Naive B cell (primary cell): ENCODE measurements at regions not wholly inside any gene's neighbourhood (a gene's known extent, or its start where the extent isn't known, plus 50 kb on each side); places are given as distances from the start of the nearest gene placed in this dataset.

Experiments
- ATAC-seq, 2 donors: fragments of 150-1000 bp; cut with Tn5 transposase; 2 replicates each; pipeline ENCODE4 v1.10.0; 2021; ENCODE audit warnings: low read depth in 2 of 2, mild to moderate bottlenecking in 2 of 2, moderate library complexity in 2 of 2
- DNase-seq: peaks from one replicate; pipeline ENCODE4 v3.0.0; 2022
- H3K27ac Mint-ChIP-seq, 6 donors: one replicate each; pipeline ENCODE4 v1.8.0; 2020 to 2022; ENCODE audit warnings: mild to moderate bottlenecking in 6 of 6, mixed read lengths in 6 of 6, moderate library complexity in 5 of 6, inconsistent platforms in 2 of 6
- H3K27me3 Mint-ChIP-seq, 3 donors: one replicate each; pipeline ENCODE4 v1.8.0; 2021 to 2022; ENCODE audit warnings: mixed read lengths in 3 of 3, mild to moderate bottlenecking in 1 of 3
- H3K36me3 Mint-ChIP-seq, 2 donors: one replicate each; pipeline ENCODE4 v1.8.0; 2020 to 2022; ENCODE audit warnings: mixed read lengths in 2 of 2, inconsistent platforms in 1 of 2, mild to moderate bottlenecking in 1 of 2
- H3K4me1 Mint-ChIP-seq, 3 donors: one replicate each; pipeline ENCODE4 v1.8.0; 2020 to 2022; ENCODE audit warnings: mixed read lengths in 3 of 3, inconsistent platforms in 1 of 3, mild to moderate bottlenecking in 1 of 3, moderate library complexity in 1 of 3
- H3K4me3 Mint-ChIP-seq, 8 donors: one replicate each; pipeline ENCODE4 v1.8.0; 2020 to 2022; ENCODE audit warnings: mild to moderate bottlenecking in 8 of 8, mixed read lengths in 8 of 8, moderate library complexity in 8 of 8, inconsistent platforms in 2 of 8
- H3K9me3 Mint-ChIP-seq, 7 donors: one replicate each; pipeline ENCODE4 v1.8.0; 2020 to 2022; ENCODE audit warnings: mixed read lengths in 7 of 7, mild to moderate bottlenecking in 5 of 7, inconsistent platforms in 2 of 7, moderate library complexity in 1 of 7

GRCh38 chr7:51647931-51648351 is 331.3 kb upstream of the COBL start:
- DNase-seq (no peak), ATAC-seq (no peak)
- Mint-ChIP-seq H3K27me3 (no peaks in the 10 kb centered on the region), H3K4me3 (no peak overlapping the region), H3K27ac (no peak overlapping the region), H3K9me3 (peaks cover 0 to 10% (median 5%) of the 10 kb centered on the region in 7 donors), H3K36me3 (no peaks in the 10 kb centered on the region), H3K4me1 (no peaks in the 10 kb centered on the region)

GRCh38 chr7:51647486-51647885 is 330.9 kb upstream of the COBL start:
- no peaks in the 10 kb centered on the region for H3K4me1 Mint-ChIP-seq
- H3K27me3 Mint-ChIP-seq: no peaks in the 10 kb centered on the region
- no peak overlapping the region for H3K27ac Mint-ChIP-seq
- H3K9me3 Mint-ChIP-seq: peaks cover 0 to 10% (median 5%) of the 10 kb centered on the region in 7 donors
- no peaks in the 10 kb centered on the region for H3K36me3 Mint-ChIP-seq
- no peak for ATAC-seq
- DNase-seq: no peak
- no peak overlapping the region for H3K4me3 Mint-ChIP-seq

- ATAC-seq: no peak
- peaks cover 0 to 10% (median 5%) of the 10 kb centered on the region in 7 donors for H3K9me3 Mint-ChIP-seq
- H3K4me1 Mint-ChIP-seq: no peaks in the 10 kb centered on the region
- H3K27ac Mint-ChIP-seq: no peak overlapping the region
- H3K36me3 Mint-ChIP-seq: no peaks in the 10 kb centered on the region
- H3K27me3 Mint-ChIP-seq: no peaks in the 10 kb centered on the region
- no peak overlapping the region for H3K4me3 Mint-ChIP-seq
- DNase-seq: no peak
Observed at GRCh38 chr7:51645702-51646298, 329.2 kb upstream of the COBL start.

- no peak overlapping the region for H3K4me3 Mint-ChIP-seq
- H3K27ac Mint-ChIP-seq: no peak overlapping the region
- no peaks in the 10 kb centered on the region for H3K36me3 Mint-ChIP-seq
- no peak for ATAC-seq
- H3K27me3 Mint-ChIP-seq: no peaks in the 10 kb centered on the region
- no peaks in the 10 kb centered on the region for H3K4me1 Mint-ChIP-seq
- peaks cover 0 to 10% (median 5%) of the 10 kb centered on the region in 7 donors for H3K9me3 Mint-ChIP-seq
- no peak for DNase-seq
Observed at GRCh38 chr7:51645255-51645654, 328.6 kb upstream of the COBL start.

GRCh38 chr7:51644216-51644615 is 327.6 kb upstream of the COBL start:
- Mint-ChIP-seq H3K4me3 (no peak overlapping the region), H3K4me1 (no peaks in the 10 kb centered on the region), H3K9me3 (peaks cover 0 to 10% (median 5%) of the 10 kb centered on the region in 7 donors), H3K27ac (no peak overlapping the region), H3K27me3 (no peaks in the 10 kb centered on the region), H3K36me3 (no peaks in the 10 kb centered on the region)
- ATAC-seq: no peak
- no peak for DNase-seq

GRCh38 chr7:51640841-51641240 is 324.2 kb upstream of the COBL start:
- Mint-ChIP-seq H3K27ac (no peak overlapping the region), H3K36me3 (no peaks in the 10 kb centered on the region), H3K4me1 (no peaks in the 10 kb centered on the region), H3K4me3 (no peak overlapping the region), H3K27me3 (no peaks in the 10 kb centered on the region), H3K9me3 (peaks cover 0 to 12% (median 0%) of the 10 kb centered on the region in 7 donors)
- DNase-seq (no peak), ATAC-seq (no peak)

- Mint-ChIP-seq H3K4me1 (no peaks in the 10 kb centered on the region), H3K36me3 (no peaks in the 10 kb centered on the region), H3K27me3 (no peaks in the 10 kb centered on the region), H3K4me3 (no peak overlapping the region), H3K27ac (peak overlapping the region in 1 of 6 donors; percentile 57), H3K9me3 (peaks cover 0 to 16% (median 0%) of the 10 kb centered on the region in 7 donors)
- no peak for ATAC-seq
- DNase-seq: no peak
Observed at GRCh38 chr7:51639661-51640334, 323.2 kb upstream of the COBL start.

GRCh38 chr7:51636503-51636902 is 319.9 kb upstream of the COBL start:
- no peak for ATAC-seq
- Mint-ChIP-seq H3K36me3 (no peaks in the 10 kb centered on the region), H3K27ac (no peak overlapping the region), H3K4me3 (no peak overlapping the region), H3K9me3 (peaks cover 0 to 19% (median 5%) of the 10 kb centered on the region in 7 donors), H3K4me1 (no peaks in the 10 kb centered on the region), H3K27me3 (no peaks in the 10 kb centered on the region)
- no peak for DNase-seq

- H3K36me3 Mint-ChIP-seq: no peaks in the 10 kb centered on the region
- no peak overlapping the region for H3K4me3 Mint-ChIP-seq
- ATAC-seq: no peak
Observed at GRCh38 chr7:51635775-51636174, 319.2 kb upstream of the COBL start.

GRCh38 chr7:51634538-51634937 is 317.9 kb upstream of the COBL start:
- no peak for ATAC-seq
- Mint-ChIP-seq H3K9me3 (peaks cover 0 to 22% (median 5%) of the 10 kb centered on the region in 7 donors), H3K4me1 (no peaks in the 10 kb centered on the region), H3K4me3 (no peak overlapping the region), H3K36me3 (no peaks in the 10 kb centered on the region), H3K27me3 (no peaks in the 10 kb centered on the region), H3K27ac (no peak overlapping the region)
- DNase-seq: no peak

More at GRCh38 chr7:51635775-51636174, 319.2 kb upstream of the COBL start:
- Mint-ChIP-seq H3K27ac (no peak overlapping the region), H3K27me3 (no peaks in the 10 kb centered on the region), H3K9me3 (peaks cover 0 to 19% (median 5%) of the 10 kb centered on the region in 7 donors), H3K4me1 (no peaks in the 10 kb centered on the region)
- DNase-seq: no peak

- Mint-ChIP-seq H3K27ac (no peak overlapping the region), H3K36me3 (no peaks in the 10 kb centered on the region), H3K9me3 (peaks cover 0 to 26% (median 5%) of the 10 kb centered on the region in 7 donors), H3K4me1 (no peaks in the 10 kb centered on the region), H3K4me3 (no peak overlapping the region), H3K27me3 (no peaks in the 10 kb centered on the region)
- DNase-seq (no peak), ATAC-seq (no peak)
Observed at GRCh38 chr7:51634025-51634424, 317.4 kb upstream of the COBL start.

GRCh38 chr7:51633596-51633995 is 317.0 kb upstream of the COBL start:
- ATAC-seq (no peak), DNase-seq (no peak)
- H3K27me3 Mint-ChIP-seq: no peaks in the 10 kb centered on the region
- H3K4me1 Mint-ChIP-seq: no peaks in the 10 kb centered on the region
- no peaks in the 10 kb centered on the region for H3K36me3 Mint-ChIP-seq
- no peak overlapping the region for H3K4me3 Mint-ChIP-seq
- peaks cover 0 to 26% (median 5%) of the 10 kb centered on the region in 7 donors for H3K9me3 Mint-ChIP-seq
- no peak overlapping the region for H3K27ac Mint-ChIP-seq

GRCh38 chr7:51633006-51633405 is 316.4 kb upstream of the COBL start:
- H3K4me1 Mint-ChIP-seq: no peaks in the 10 kb centered on the region
- no peak for DNase-seq
- no peaks in the 10 kb centered on the region for H3K27me3 Mint-ChIP-seq
- H3K36me3 Mint-ChIP-seq: no peaks in the 10 kb centered on the region
- peaks cover 0 to 26% (median 5%) of the 10 kb centered on the region in 7 donors for H3K9me3 Mint-ChIP-seq
- ATAC-seq: no peak
- no peak overlapping the region for H3K27ac Mint-ChIP-seq
- H3K4me3 Mint-ChIP-seq: no peak overlapping the region

- Mint-ChIP-seq H3K4me1 (no peaks in the 10 kb centered on the region), H3K9me3 (peaks cover 2 to 26% (median 5%) of the 10 kb centered on the region in 7 donors), H3K36me3 (no peaks in the 10 kb centered on the region), H3K4me3 (no peak overlapping the region), H3K27ac (no peak overlapping the region), H3K27me3 (no peaks in the 10 kb centered on the region)
- DNase-seq: no peak
- no peak for ATAC-seq
Observed at GRCh38 chr7:51630933-51631332, 314.3 kb upstream of the COBL start.
